ENCODE measurements at regions not wholly inside any gene's neighbourhood (a gene's known extent, or its start where the extent isn't known, plus 50 kb on each side); places are given as distances from the start of the nearest gene placed in this dataset.

DNA sequence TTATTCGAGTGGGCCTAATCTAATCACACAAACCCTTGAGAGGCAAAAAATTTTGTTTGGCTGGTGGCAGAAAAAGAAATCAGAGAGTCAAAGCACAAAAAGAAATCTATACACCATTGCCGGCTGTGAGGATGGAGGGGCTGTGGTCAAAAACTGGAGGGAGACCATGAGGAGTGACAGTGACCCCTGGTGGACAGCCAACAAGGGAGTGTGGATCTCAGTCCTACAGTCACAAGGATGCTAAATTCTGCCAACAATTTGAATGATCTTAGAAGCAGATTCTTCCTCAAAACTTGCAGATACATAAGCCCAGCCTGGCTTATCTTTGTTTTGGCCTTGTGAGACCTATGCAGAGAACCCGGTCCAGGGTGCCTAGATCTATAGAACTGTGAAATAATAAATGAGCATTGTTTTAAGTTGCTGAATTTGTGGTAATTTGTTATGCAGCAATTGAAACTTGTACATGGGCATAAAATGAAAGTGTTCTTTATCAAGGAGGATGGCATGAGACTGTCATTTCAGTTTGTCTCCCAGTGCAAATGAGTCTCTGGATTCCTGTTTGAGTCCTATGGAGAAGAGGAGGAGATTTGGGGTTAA lies 103.0 kb upstream of the ARHGEF26 start:
- no peak for DNase-seq

DNA sequence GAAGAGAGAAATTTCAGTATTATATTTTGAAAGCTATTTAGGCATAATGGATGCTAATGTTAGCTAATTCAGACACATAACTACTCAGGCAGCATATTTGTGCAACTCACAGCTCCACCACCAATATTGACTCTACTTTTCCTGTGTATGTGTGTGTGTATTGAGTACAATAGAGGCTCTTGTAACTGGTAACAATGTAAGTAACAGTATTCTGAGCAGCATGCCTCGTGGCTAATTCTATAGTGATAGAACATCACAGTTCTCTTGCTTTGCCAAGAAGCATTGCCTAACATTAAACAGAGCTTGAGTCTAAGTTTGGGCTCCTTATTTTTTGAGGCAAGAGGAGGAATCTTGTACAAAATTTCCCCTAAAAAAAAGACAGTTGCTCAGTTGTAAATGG lies 98.6 kb upstream of the ARHGEF26 start:
- no peak for DNase-seq

DNA sequence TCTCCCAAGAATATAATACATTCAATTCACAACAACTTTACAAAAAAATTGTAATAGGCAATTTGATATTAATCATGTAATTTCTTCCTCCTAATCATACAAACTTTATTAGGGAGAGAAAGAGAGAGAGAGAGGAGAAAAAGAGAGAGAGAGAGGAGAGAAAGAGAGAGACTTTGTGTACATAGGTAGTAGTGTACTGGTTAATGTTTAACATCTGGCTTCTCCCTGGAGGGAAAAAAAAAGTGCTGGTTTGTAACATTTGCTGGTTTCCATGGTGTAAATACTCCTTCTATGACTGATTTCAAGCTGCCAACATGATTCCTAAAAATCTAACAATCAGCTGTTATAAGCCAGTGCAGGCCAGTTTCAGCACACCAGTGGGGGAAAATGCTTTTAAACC lies 98.0 kb upstream of the ARHGEF26 start:
- no peak for DNase-seq

DNA sequence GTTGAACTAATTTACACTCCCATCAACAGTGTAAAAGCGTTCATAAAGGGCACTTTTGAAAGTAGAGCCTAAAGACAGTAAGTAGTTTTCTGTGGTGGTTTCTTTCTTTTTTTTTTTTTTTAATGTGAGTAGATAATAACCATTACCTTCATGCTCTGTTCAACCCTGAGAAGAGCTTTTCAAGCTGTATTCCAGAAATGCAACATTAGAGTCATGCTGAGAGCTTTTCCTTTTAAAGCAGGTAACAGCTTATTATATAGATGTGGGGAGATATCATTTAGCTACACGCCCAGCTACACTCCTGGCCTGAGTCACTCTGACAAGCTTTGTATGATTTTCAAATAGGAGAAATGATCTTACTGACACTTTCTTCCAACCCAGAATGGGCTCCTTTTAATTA lies 96.2 kb upstream of the ARHGEF26 start:
- no peak for DNase-seq

DNA sequence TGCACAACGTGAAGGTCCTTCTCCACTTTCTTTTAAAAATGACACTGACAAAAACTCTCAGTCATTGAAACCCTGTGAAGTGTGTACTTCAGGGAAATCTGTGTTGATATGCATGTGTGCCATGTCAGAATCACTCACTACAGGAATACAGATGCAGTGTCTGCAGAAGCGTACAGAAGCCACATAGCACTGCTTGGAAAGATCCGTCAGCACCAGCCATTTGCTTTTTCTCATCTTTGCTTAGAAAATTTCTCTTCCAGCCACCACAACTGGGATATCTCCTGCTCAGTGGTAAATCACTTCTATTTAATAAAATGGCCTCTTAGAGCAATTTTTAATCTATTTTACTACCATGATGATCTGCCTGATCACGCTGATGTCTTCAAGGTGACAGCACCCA lies 91.3 kb upstream of the ARHGEF26 start:
- DNase-seq, result no peak

DNA sequence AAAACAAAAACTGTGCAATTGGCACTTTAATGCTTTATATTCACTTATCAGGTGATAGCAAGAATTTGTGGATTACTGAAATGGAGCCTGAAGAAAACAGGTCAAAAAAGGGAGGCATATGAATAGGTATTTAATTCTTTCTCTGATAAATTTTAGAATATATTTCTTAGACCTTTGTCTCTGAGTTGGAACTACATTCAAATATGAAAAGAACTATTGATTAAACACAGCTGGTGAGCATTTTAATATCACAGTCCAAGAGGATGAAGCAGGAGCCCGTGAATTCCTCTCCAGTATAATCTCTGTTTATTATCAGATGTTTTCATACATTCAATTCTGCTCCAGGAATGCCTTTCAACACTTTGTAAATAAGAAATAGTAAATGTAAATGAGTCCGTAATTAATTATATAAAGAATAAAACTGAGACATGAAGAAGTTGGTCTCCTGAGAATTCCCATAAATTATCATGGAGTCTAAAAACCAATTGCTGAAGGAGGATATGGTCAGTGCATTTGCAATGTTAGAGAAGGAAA lies 86.3 kb upstream of the ARHGEF26 start:
- DNase-seq, result no peak

DNA sequence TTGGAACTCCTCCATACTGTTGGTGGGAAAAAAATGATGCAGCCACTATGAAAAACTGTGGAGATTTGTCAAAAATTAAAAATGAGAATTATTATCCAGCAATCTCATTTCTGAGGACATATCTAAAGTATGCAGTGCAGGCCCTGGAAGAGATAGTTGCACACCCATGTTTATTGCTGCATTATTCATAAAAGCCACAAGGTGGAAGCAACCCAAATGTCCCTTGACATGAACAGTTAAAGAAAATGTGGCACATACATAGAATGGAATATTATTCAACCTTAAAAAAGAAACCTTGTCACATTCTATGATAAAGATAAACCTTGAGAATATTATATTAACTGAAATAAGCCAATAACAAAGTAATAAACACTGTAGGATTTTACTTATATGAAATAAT lies 80.9 kb upstream of the ARHGEF26 start:
- DNase-seq, result no peak

DNA sequence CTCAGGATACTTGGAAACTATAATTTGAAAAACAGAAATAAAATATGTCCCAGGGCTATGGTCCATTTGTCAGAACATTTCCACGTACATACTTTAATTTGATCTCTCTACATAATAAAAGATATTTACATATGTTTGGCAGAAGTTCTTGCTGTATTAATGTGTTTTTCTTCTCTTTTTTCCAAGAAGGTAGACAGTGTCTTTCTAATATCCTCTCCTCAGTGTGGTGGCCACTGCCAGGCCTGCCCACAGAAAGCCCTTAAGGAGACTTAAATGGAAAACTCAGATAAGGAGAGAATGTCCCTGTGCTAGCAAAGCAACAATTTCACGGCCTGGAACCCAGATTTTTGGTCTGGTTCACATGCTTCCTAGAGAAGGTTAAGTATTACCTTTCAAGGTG lies 76.5 kb upstream of the ARHGEF26 start:
- no peak for DNase-seq

DNA sequence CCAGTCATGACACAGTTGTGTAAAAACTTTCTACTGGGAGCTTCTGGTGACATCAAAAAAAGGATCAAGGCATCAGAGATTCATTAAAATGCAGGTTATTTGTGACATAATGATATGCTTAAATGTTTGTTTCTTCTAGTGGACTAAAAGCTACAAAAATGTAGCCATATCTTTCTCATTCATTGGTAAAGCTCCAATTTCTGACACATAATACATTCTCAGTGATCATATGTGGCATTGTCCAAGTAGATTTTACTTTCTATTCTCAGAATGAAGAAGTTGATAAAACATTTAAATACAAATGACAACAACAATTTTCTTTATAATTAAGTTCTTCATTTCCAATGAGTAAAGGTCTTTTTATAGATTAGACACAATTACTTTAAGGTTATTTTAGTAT lies 71.0 kb upstream of the ARHGEF26 start:
- DNase-seq, result no peak

DNA sequence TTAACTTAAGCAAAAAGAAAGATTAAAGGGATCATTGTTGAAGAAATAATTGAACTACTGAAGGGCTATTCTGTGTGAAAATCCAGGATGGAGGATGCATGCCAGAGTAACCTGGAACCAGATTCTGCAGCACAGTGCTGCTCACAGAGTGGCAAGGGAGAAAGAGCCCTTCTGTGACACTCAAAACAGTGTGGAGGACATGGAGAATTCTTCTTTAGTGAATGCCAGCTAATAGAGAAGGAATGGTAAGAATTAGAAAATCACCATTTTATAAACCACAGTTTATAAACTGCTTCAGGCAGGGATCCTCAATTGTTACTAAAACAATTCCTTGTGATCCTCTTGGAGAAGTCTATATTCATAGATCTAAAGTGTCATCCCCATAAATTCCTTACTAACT lies 70.4 kb upstream of the ARHGEF26 start:
- no peak for DNase-seq

DNA sequence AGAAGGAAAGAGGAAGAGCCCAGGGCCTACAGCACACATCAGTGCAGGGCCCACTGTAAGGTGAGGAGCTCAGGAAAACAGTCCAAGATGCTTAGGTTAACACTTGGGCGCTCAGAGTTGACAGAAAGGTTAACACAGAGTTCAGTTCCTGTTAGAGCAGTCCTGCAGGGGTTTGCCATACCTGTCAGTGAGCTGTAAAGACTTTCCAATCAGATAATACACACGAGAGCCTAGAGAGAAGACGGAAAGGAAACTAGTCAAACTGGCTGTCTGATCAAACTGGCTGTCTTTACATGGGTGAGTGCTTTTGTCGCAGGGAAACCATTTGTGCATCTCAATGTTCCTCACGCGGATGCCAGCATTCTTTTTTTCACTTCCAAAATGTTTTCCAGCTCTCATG lies 61.4 kb upstream of the ARHGEF26 start:
- no peak for DNase-seq

DNA sequence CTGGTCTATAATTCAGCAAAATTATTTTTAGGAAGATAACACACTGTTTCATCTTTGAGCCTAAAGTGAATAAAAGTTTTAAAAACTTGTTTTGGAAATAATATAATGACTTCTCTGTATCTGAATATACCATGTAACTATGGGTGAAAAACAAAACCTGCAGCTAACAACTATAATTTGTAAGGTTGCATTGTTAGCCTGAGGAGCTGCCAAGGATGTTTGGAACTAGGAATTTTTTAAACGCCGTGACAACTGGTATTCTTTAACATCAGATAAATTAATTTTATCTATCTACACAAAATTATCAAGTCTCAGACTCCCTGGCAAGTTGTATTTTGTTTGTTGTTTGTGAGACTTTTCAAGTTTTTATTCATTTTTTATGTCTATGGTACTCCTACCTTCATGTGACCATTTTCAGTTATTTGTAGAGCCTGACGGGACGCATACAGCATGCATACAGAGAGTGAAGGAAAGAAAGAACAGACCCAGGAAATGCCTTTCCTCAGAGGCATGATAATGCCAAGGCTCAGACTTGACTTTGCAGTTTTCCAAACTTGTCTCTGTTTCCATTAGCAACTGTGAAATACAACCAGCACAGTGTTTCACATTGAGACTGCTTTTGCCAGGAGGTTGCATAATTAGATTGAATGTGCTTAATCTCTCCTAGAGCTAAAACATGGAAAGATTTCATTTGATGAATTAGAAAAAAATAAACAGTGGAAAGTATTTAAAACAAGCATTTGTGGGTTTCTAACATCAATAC lies 60.8 kb upstream of the ARHGEF26 start:
- DNase-seq, result no peak

DNA sequence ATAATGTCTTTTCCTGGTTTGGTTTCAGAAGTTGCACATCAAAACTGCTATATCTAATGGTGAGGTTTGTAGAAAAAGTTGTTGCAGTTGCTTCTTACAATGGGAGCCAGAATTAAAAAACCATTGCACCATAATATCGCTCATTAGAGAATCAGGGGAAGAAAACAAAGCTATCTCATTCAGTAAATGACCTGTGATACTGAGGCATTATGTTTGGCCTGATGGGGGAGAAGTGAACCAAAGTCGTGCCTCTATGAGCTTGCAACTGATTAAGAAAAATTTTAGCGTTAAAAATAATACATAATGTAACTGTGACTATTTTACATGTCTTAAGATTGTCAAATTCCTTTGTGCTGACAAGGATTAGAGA lies 60.2 kb upstream of the ARHGEF26 start:
- DNase-seq, result no peak

DNA sequence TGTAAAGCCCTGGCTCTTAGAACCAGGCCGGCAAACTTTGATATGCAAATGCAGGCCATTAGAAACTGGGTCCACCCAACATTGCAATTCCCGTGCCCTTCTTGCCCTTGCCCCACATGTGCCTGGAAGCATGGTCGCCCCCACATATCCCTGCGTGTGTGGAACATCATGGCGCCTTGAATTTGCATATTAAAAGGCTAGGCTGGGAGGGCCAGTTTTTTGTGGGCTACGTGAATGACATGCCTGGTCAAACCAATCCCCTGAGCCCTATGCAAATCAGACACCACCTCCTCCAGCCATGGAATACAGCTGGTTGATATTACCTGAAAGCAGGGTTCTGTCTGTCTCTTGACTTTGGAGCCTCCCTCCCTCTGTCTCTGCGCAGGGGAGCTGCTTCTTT lies 58.7 kb upstream of the ARHGEF26 start:
- DNase-seq, result no peak

DNA sequence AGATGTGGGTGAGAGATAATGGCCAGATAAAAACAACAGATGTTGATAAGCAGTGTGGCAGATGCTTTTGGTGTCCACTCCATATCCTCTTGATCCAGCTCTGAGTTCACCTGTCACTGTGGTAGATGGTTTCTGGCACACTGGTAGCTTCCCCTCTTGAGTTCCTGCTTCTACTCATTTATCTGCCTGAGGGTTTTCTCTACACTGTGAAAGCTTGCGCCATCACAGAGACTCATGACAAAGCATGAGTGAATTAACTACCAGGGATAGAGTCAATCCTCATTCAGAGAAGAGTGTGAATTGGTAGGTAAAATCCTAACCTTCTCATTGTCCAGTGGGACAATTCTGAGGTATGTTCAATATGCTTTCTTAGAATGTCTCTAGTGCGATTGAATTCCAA lies 50.0 kb upstream of the ARHGEF26 start:
- DNase-seq, result no peak

Data from central memory CD4-positive, alpha-beta T cell (primary cell).